HAP-1 (cell line): ENCODE measurements at regions not wholly inside any gene's neighbourhood (a gene's known extent, or its start where the extent isn't known, plus 50 kb on each side); places are given as distances from the start of the nearest gene placed in this dataset.

Experiments used
- DNase-seq, 2 experiments: peaks; one replicate each; pipeline ENCODE4 v3.0.0-alpha.2; 2016 to 2020; ENCODE audit warnings: low spot score in 2 of 2
- H3K27me3 ChIP-seq: fragments of 250-450 bp; sonication (Bioruptor Pico); 2 replicates; pipeline ENCODE4 v1.5.1; 2020; ENCODE audit warnings: low read depth, mild to moderate bottlenecking, moderate library complexity
- H3K36me3 ChIP-seq: fragments of 250-450 bp; sonication (Bioruptor Pico); replicated peaks from 2 replicates; pipeline ENCODE4 v1.5.1; 2020; ENCODE audit warnings: mild to moderate bottlenecking
- H3K4me1 ChIP-seq: fragments of 250-450 bp; sonication (Bioruptor Pico); 2 replicates; pipeline ENCODE4 v1.5.1; 2020; ENCODE audit warnings: mild to moderate bottlenecking
- H3K4me3 ChIP-seq: fragments of 250-450 bp; sonication (Bioruptor Pico); 2 replicates; pipeline ENCODE4 v1.5.1; 2020; ENCODE audit warnings: mild to moderate bottlenecking, moderate library complexity
- H3K9me3 ChIP-seq: fragments of 250-450 bp; sonication (Bioruptor Pico); 2 replicates; pipeline ENCODE4 v1.5.1; 2020; ENCODE audit warnings: mild to moderate bottlenecking, moderate library complexity
- in situ Hi-C: fragments of 300-500 bp; cut with MboI; formaldehyde crosslinking; loops from 3 replicates; pipeline ENCODE4 v1.14.3; 2020; ENCODE audit warnings: low sequenced_read_pairs, inconsistent platforms, mixed read lengths

DNA sequence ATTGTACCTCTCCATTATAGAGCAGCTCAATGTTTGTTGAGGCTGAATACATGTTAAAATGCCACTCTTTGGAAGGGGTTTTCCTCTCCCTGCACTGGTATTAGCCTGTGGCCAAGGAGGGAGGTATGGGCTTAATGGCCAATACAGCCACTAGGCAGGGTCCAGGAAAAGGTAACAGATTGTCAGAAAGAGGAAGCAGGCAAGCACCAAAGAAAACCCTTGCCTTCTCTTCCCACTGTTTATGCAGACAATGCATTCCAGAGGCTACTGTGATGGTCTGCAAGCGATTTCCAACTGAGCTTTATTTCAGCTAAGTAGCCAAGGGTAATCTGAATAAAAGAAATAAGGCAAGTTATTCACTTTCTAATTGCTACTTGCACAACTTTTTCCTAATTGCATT is 95.3 kb upstream of the SLC27A6 start:
- Histone ChIP-seq H3K4me1 (no peaks in the 10 kb centered on the region), H3K4me3 (no peak overlapping the region), H3K27me3 (peaks cover 1% of the 10 kb centered on the region; the same call in 1 of the 2 replicates), H3K9me3 (no peaks in the 10 kb centered on the region), H3K36me3 (no peaks in the 10 kb centered on the region)
- in situ Hi-C loops, result no loop called here
- no peak for DNase-seq

DNA sequence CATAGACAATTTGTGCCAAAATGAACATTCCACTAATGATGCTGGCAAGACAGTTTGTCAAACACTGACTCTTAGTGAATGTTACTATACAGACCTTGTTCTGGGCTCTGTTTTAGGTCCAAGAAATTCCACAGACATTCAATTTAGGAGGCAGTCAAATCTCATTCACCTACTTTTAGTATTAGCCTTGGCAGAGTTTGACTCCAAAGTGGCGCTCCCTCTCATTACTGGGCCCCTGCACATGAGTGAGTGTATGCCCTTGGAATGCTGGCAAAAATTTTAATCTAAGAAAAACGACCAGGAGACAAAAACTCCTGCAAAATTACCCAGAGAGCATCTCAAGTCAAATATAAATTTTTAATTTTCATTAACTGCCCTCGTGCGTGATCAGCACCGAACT is 94.9 kb upstream of the SLC27A6 start:
- DNase-seq, result no peak
- Histone ChIP-seq H3K9me3 (no peaks in the 10 kb centered on the region), H3K4me3 (no peak overlapping the region), H3K36me3 (no peaks in the 10 kb centered on the region), H3K27me3 (no peaks in the 10 kb centered on the region; the same call in 1 of the 2 replicates), H3K4me1 (no peaks in the 10 kb centered on the region)
- in situ Hi-C loops, result no loop called here

DNA sequence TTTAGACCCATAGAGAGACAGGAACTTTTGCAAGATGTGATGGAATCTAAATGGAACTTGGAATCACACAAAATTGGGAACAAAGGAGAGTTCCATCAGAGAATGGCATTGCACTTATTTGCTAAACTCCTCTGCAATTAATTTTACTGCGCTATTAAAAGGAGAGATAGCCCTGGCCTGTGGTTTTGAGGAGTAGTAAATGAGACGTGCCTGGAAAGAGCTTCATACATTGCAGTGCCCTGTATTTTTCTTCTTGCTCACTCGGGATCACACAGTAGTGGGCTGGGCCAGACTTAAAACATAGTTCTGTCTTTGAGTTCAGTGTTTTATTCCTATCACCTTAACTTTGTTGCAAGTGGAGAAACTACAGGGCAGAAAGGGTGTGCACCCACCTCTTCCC is 94.4 kb upstream of the SLC27A6 start:
- Histone ChIP-seq H3K36me3 (no peaks in the 10 kb centered on the region), H3K4me1 (no peaks in the 10 kb centered on the region), H3K9me3 (no peaks in the 10 kb centered on the region), H3K27me3 (no peaks in the 10 kb centered on the region; the same call in 1 of the 2 replicates), H3K4me3 (no peak overlapping the region)
- in situ Hi-C loops, result no loop called here
- DNase-seq, result no peak

DNA sequence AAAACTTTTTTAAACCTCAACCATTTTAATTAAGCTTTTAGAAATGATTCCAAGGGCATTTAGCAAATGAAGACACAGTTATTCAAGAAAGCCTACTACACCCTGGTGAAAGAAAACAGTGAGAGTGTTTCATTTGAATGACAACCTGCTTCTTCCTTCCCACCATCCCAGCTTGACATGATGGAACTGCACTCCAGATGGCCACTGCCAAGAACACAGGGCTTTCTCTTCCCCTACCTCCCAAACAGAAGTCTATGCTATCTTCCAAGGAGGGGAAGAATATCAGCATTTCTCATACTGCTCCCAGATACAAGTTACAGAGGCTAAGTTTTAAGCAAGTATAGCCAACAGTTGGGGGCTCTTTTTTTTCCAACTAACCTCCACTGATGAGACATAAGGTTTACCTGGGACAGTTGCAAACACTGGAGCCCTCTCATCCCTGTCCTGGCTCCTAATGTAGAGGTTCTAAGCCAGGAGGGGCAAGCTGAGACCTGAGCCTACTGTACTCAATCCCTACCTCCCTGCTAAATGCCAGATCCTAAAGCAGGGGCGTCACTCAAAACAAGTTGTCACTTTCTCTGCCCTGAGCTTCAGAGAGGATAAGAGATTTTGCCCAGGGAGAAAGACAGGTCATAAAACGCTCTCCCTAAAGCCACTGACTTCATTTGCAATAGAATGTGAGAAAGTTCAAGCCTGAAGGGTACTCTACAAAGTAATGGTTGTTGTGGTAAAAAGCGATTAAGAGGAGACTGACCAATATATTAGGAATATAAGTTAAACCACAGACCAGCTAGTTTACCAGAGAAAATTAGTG is 88.5 kb upstream of the SLC27A6 start:
- no peaks in the 10 kb centered on the region for H3K36me3 ChIP-seq
- DNase-seq, result no peak
- H3K27me3 ChIP-seq, result no peaks in the 10 kb centered on the region
- in situ Hi-C loops, result no loop called here
- H3K9me3 ChIP-seq, result no peaks in the 10 kb centered on the region
- H3K4me3 ChIP-seq, result no peak overlapping the region
- no peaks in the 10 kb centered on the region for H3K4me1 ChIP-seq

DNA sequence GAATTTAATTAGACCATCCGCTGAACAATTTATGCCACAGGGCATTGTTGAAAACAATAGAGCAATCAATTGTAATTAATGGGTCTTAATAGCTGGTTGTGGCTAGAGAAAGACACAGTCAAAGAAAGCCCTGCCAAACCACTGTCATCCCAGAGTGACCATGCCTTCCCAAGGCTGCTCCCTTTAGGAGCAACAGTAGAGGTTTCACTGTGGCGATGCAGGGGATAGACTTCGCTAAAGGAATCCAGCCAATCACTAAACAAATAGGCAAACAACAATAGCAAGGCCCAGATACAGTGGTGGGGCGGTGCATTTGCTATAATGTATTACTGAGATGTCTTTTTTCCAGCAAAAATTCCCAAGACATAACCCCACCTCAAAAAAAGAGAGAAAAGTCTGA is 87.8 kb upstream of the SLC27A6 start:
- Histone ChIP-seq H3K4me3 (no peak overlapping the region), H3K4me1 (no peaks in the 10 kb centered on the region), H3K27me3 (no peaks in the 10 kb centered on the region), H3K9me3 (no peaks in the 10 kb centered on the region), H3K36me3 (no peaks in the 10 kb centered on the region)
- in situ Hi-C loops, result no loop called here
- no peak for DNase-seq

DNA sequence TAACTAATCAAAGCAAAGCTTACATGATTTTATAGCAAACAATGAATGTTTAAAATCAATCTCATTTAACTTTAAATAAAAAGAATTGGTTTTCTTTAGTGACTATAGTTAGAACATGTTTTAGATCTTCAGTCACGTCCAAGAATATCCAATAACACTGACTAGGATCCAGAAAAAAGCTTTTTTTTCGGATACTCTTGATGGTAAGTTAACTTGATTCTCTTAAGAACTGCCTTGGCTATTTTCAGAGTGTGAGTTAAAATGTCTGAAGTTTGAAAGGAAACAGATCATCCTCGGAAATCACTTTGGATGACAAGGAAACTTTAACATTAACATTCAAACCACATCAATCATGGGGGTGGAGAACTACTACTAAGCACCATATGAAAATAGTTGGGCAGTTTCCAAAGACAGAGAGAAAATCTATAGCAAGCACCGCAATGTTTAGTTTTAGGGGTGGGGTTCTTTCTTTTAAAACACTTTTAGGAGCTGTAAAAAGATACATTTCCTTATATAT is 83.7 kb upstream of the SLC27A6 start:
- Histone ChIP-seq H3K36me3 (no peaks in the 10 kb centered on the region), H3K4me1 (no peaks in the 10 kb centered on the region), H3K9me3 (no peaks in the 10 kb centered on the region), H3K4me3 (no peak overlapping the region), H3K27me3 (no peaks in the 10 kb centered on the region)
- in situ Hi-C loops, result no loop called here
- DNase-seq, result no peak

DNA sequence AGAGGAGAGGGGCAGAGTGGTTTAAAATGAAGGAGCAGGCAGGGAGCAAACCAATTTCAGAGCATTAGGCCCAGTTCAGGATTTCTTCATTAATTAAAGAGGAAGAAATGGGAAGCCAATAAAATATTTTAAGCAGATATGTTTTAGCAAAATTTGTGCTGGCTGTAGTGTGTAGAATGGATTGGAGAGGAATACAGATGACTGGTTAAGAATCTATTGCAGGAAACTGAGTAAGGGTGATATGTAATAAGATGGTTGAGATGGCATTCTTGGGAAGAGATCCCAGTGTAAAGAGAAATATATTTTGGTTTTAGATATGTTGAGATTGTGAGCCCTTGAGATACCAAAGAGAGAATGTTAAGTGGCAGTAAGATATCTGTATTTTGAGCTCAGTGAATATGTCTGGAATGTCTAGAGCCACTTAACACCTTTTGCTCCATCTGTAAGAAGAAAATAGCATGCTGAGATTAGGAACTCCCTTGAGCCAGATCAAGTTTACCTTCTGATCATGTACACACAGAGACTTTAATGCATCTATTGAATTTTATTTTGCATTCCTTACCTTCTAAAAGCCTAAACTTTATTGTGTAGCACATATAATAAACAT is 79.5 kb upstream of the SLC27A6 start:
- Histone ChIP-seq H3K4me1 (no peaks in the 10 kb centered on the region), H3K4me3 (no peak overlapping the region), H3K36me3 (no peaks in the 10 kb centered on the region), H3K27me3 (no peaks in the 10 kb centered on the region), H3K9me3 (no peaks in the 10 kb centered on the region)
- DNase-seq, result no peak
- in situ Hi-C loops, result no loop called here

DNA sequence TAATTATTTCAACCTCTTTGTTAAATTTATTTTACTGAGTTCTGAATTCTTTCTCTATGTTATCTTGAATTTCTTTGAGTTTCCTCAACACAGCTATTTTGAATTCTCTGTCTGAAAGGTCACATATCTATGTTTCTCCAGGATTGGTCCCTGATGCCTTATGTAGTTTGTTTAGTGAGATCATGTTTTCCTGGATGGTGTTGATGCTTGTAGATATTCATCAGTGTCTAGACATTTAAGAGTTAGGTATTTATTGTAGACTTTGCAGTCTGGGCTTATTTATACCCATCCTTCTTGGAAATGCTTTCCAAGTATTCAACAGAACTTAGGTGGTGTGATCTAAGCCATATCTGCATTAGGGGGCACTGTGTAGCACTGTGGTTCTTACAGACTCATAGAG is 70.2 kb upstream of the SLC27A6 start:
- in situ Hi-C loops, result no loop called here
- Histone ChIP-seq H3K4me3 (no peak overlapping the region), H3K9me3 (no peaks in the 10 kb centered on the region), H3K27me3 (no peaks in the 10 kb centered on the region), H3K36me3 (no peaks in the 10 kb centered on the region), H3K4me1 (no peaks in the 10 kb centered on the region)
- no peak for DNase-seq

DNA sequence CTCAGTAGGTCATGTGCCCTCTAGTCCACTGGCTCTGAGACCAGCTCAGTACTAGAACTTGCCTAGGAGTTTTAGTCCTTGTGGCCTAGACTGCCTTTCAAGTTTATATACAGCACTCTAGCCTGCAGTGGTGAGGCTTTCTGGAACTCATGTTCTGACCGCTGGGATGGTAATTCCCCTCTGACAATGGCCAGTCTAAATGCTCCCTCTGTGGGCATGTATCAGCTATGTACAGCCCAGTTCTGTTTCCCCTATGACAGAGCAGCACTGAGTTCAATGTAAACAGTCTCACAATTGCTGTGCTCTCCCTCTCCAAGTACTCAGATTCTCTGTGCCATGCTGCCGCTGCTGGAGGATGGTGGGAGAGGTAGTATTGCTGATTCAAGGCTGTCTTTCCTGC is 68.6 kb upstream of the SLC27A6 start:
- Histone ChIP-seq H3K27me3 (no peaks in the 10 kb centered on the region; the same call in 1 of the 2 replicates), H3K9me3 (no peaks in the 10 kb centered on the region), H3K36me3 (no peaks in the 10 kb centered on the region), H3K4me1 (no peaks in the 10 kb centered on the region), H3K4me3 (no peak overlapping the region)
- DNase-seq, result no peak
- in situ Hi-C loops, result no loop called here

DNA sequence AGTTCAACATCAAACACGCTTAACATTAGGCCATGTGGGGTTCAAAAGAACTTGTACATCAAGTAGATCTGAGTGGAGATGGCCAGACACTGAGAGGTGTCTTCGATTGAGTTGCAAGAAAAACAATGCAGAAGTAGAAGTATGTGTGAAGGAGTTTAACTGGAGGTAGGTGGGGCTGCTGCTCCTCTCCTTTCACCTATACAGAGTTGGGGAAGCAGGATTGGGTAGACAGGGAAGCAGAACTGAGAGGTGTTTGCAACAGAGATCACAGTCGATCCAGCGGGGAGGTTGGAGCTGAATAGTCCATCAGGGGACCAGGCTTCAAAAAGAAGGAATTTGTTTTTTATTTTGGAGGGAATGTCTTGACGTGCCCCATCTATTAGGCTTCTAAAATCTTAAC is 61.7 kb upstream of the SLC27A6 start:
- in situ Hi-C loops, result no loop called here
- no peaks in the 10 kb centered on the region for H3K9me3 ChIP-seq
- DNase-seq, result no peak
- no peaks in the 10 kb centered on the region; the same call in 1 of the 2 replicates for H3K27me3 ChIP-seq
- H3K4me3 ChIP-seq, result no peak overlapping the region
- H3K4me1 ChIP-seq, result no peaks in the 10 kb centered on the region
- no peaks in the 10 kb centered on the region for H3K36me3 ChIP-seq

DNA sequence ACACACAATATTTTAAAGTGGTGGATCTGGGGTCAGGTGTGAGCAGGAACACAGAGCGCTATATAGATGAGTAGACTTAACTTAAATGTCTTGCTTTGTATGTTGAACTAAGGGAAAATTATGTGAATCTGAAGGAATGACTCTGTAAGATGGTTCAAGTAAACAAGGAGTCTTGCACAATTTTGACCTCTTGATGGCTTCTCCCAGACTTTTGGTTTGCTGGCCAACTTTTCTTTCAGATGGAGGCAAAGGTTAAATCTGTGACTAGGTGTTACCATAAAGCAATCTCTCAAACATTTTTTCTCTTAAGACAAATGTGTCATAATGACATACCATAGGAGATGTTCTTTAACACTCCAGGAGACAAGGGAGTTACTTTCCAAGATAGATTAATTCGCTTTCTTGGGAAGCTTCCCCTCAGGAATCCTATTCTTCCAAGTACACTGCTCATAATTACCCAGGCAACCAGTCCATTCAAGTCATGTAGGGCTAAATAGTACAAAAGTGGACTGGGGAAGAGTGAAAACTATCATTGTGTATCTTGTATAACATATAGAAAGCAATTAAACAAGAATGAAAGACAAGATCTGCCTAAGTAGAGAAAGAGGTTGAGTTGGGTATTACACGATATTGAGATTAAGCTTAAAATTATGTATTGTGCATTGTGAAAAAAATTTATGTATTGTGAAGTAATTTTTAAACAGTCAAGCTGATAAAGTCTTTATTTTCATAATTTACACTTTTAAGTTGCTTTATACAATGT is 60.3 kb upstream of the SLC27A6 start:
- Histone ChIP-seq H3K36me3 (no peaks in the 10 kb centered on the region), H3K9me3 (no peaks in the 10 kb centered on the region), H3K4me3 (no peak overlapping the region), H3K27me3 (no peaks in the 10 kb centered on the region; the same call in 1 of the 2 replicates), H3K4me1 (no peaks in the 10 kb centered on the region)
- DNase-seq, result no peak
- in situ Hi-C loops, result no loop called here

DNA sequence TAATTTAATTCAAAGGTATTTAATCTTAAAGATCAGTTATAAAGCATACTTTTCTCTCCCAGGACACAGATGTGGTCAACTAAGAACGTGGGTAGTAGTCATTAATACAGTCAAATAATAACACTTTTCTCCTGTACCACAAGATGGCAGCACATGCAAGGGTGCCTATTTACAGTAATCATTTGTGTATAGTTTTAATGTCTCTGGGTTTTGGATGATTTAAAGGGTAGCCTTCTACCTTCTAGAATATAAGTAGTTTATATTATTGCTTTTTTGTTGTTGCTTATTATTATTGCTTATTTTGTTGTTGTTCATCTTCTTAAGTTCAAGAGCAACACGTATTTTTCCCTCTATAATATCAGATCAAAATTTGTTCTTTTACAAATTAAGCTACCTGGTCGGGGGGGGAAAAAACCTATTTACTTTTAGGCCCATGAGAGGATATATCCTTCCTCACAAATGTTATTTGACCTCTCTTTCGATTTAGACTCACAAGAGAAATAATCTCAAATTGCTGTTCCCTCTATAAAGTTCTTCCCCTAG is 59.6 kb upstream of the SLC27A6 start:
- Histone ChIP-seq H3K4me3 (no peak overlapping the region), H3K36me3 (no peaks in the 10 kb centered on the region), H3K4me1 (no peaks in the 10 kb centered on the region), H3K9me3 (no peaks in the 10 kb centered on the region), H3K27me3 (no peaks in the 10 kb centered on the region; the same call in 1 of the 2 replicates)
- peak; percentile 53 to 54 for DNase-seq
- in situ Hi-C loops, result no loop called here

DNA sequence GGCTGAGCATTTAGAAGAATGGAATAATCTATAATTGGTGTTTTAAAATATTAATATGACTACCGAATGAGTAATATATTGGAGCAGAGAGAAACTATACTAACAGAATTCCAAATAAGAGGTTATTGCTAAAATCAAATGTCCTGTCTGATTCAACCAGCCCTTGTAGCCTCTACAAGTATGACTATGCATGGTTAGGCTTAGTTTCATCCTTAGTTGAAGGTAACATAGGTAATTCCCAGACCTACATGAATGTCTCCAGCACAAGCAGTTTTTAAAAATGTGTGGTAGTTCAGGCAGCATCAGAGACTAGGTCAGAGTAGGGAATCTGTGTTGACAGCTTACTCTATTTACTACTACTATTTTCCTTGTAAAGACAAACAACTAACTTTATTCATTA is 51.7 kb upstream of the SLC27A6 start:
- Histone ChIP-seq H3K27me3 (0 out of 2 replicates have a peak, but pooled peaks cover 2% of the 10 kb centered on the region), H3K9me3 (no peaks in the 10 kb centered on the region), H3K36me3 (no peaks in the 10 kb centered on the region), H3K4me3 (no peak overlapping the region), H3K4me1 (no peaks in the 10 kb centered on the region)
- in situ Hi-C loops, result no loop called here
- DNase-seq, result no peak
